ENCODE measurements at regions not wholly inside any gene's neighbourhood (a gene's known extent, or its start where the extent isn't known, plus 50 kb on each side); places are given as distances from the start of the nearest gene placed in this dataset.

- Histone ChIP-seq H3K4me1 (ENCODE audit: control insufficient read depth, insufficient read depth, low read length) (no peaks in the 10 kb centered on the region), H3K9me3 (ENCODE audit: control insufficient read depth, low read length) (no peaks in the 10 kb centered on the region), H3K27ac (ENCODE audit: low read length) (no peak overlapping the region), H3K27me3 (ENCODE audit: control insufficient read depth, insufficient read depth) (no peaks in the 10 kb centered on the region), H3K4me3 (ENCODE audit: low read length) (no peak overlapping the region)
- intact Hi-C loops (cut with DNase I): no loop called here
- no peak for DNase-seq
- ATAC-seq: no peak
Observed at GRCh38 chr2:136404176-136404575, 286.2 kb upstream of the CXCR4 start.

- Histone ChIP-seq H3K4me3 (ENCODE audit: low read length) (no peak overlapping the region), H3K27ac (ENCODE audit: low read length) (no peak overlapping the region), H3K9me3 (ENCODE audit: control insufficient read depth, low read length) (no peaks in the 10 kb centered on the region), H3K27me3 (ENCODE audit: control insufficient read depth, insufficient read depth) (no peaks in the 10 kb centered on the region), H3K4me1 (ENCODE audit: control insufficient read depth, insufficient read depth, low read length) (no peaks in the 10 kb centered on the region)
- intact Hi-C loops (cut with DNase I): no loop called here
- 63% methylated on average over 6 of the region's 6 CpGs for WGBS
- ATAC-seq (no peak), DNase-seq (no peak)
Observed at GRCh38 chr2:136402281-136402680, 284.3 kb upstream of the CXCR4 start.

- Histone ChIP-seq H3K9me3 (ENCODE audit: control insufficient read depth, low read length) (no peaks in the 10 kb centered on the region), H3K27me3 (ENCODE audit: control insufficient read depth, insufficient read depth) (no peaks in the 10 kb centered on the region), H3K27ac (ENCODE audit: low read length) (no peak overlapping the region), H3K4me1 (ENCODE audit: control insufficient read depth, insufficient read depth, low read length) (no peaks in the 10 kb centered on the region), H3K4me3 (ENCODE audit: low read length) (no peak overlapping the region)
- intact Hi-C loops (cut with DNase I): no loop called here
- ATAC-seq: no peak
- DNase-seq: no peak
- 87% methylated on average over 6 of the region's 6 CpGs for WGBS
Observed at GRCh38 chr2:136399667-136400289, 281.8 kb upstream of the CXCR4 start.

GRCh38 chr2:136395582-136395981 lies 277.6 kb upstream of the CXCR4 start:
- intact Hi-C loops (cut with DNase I): no loop called here
- H3K9me3 ChIP-seq (ENCODE audit: control insufficient read depth, low read length): no peaks in the 10 kb centered on the region
- no peak overlapping the region for H3K27ac ChIP-seq (ENCODE audit: low read length)
- no peak overlapping the region for H3K4me3 ChIP-seq (ENCODE audit: low read length)
- ATAC-seq (no peak), DNase-seq (no peak)
- H3K4me1 ChIP-seq (ENCODE audit: control insufficient read depth, insufficient read depth, low read length): no peaks in the 10 kb centered on the region
- no peaks in the 10 kb centered on the region for H3K27me3 ChIP-seq (ENCODE audit: control insufficient read depth, insufficient read depth)
- 92% methylated on average over 2 of the region's 2 CpGs for WGBS

- H3K4me1 ChIP-seq (ENCODE audit: control insufficient read depth, insufficient read depth, low read length): no peaks in the 10 kb centered on the region
- intact Hi-C loops (cut with DNase I): no loop called here
- no peaks in the 10 kb centered on the region for H3K9me3 ChIP-seq (ENCODE audit: control insufficient read depth, low read length)
- no peak overlapping the region for H3K27ac ChIP-seq (ENCODE audit: low read length)
- no peaks in the 10 kb centered on the region for H3K27me3 ChIP-seq (ENCODE audit: control insufficient read depth, insufficient read depth)
- ATAC-seq: no peak
- 87% methylated on average over 8 of the region's 8 CpGs for WGBS
- no peak for DNase-seq
- no peak overlapping the region for H3K4me3 ChIP-seq (ENCODE audit: low read length)
Observed at GRCh38 chr2:136394136-136395060, 276.4 kb upstream of the CXCR4 start.

- DNase-seq (no peak), ATAC-seq (no peak)
- H3K4me1 ChIP-seq (ENCODE audit: control insufficient read depth, insufficient read depth, low read length): no peaks in the 10 kb centered on the region
- intact Hi-C loops (cut with DNase I): no loop called here
- no peak overlapping the region for H3K4me3 ChIP-seq (ENCODE audit: low read length)
- H3K27ac ChIP-seq (ENCODE audit: low read length): no peak overlapping the region
- WGBS: 89% methylated on average over 1 of the region's 1 CpG
- H3K27me3 ChIP-seq (ENCODE audit: control insufficient read depth, insufficient read depth): no peaks in the 10 kb centered on the region
- H3K9me3 ChIP-seq (ENCODE audit: control insufficient read depth, low read length): no peaks in the 10 kb centered on the region
Observed at GRCh38 chr2:136393514-136393913, 275.6 kb upstream of the CXCR4 start.

- DNase-seq (no peak), ATAC-seq (no peak)
- no peaks in the 10 kb centered on the region for H3K9me3 ChIP-seq (ENCODE audit: control insufficient read depth, low read length)
- no peaks in the 10 kb centered on the region for H3K4me1 ChIP-seq (ENCODE audit: control insufficient read depth, insufficient read depth, low read length)
- 76% methylated on average over 4 of the region's 4 CpGs for WGBS
- H3K27ac ChIP-seq (ENCODE audit: low read length): no peak overlapping the region
- intact Hi-C loops (cut with DNase I): no loop called here
- no peak overlapping the region for H3K4me3 ChIP-seq (ENCODE audit: low read length)
- H3K27me3 ChIP-seq (ENCODE audit: control insufficient read depth, insufficient read depth): no peaks in the 10 kb centered on the region
Observed at GRCh38 chr2:136392897-136393505, 275.1 kb upstream of the CXCR4 start.

- WGBS: 55% methylated on average over 3 of the region's 3 CpGs
- no peaks in the 10 kb centered on the region for H3K27me3 ChIP-seq (ENCODE audit: control insufficient read depth, insufficient read depth)
Observed at GRCh38 chr2:136389809-136390208, 271.9 kb upstream of the CXCR4 start.

GRCh38 chr2:136386046-136386445 lies 268.1 kb upstream of the CXCR4 start:
- peak; percentile 53 to 83 for ATAC-seq
- H3K27ac ChIP-seq (ENCODE audit: low read length): no peak overlapping the region

More at GRCh38 chr2:136389809-136390208, 271.9 kb upstream of the CXCR4 start:
- H3K4me1 ChIP-seq (ENCODE audit: control insufficient read depth, insufficient read depth, low read length): no peaks in the 10 kb centered on the region
- no peak for ATAC-seq
- H3K27ac ChIP-seq (ENCODE audit: low read length): no peak overlapping the region
- no peak for DNase-seq
- intact Hi-C loops (cut with DNase I): loop anchor here in 1 of 4 donors (10.0 kb wide), 1 partner anchor 475 kb away; no protein-coding TSS in a partner anchor
- no peaks in the 10 kb centered on the region for H3K9me3 ChIP-seq (ENCODE audit: control insufficient read depth, low read length)
- H3K4me3 ChIP-seq (ENCODE audit: low read length): no peak overlapping the region

GRCh38 chr2:136384531-136385303 lies 266.8 kb upstream of the CXCR4 start:
- intact Hi-C loops (cut with DNase I): loop anchor here in 2 of 4 donors (5.0 to 10.0 kb wide), 2 partner anchors 467 to 470 kb away; no protein-coding TSS in a partner anchor
- Histone ChIP-seq H3K4me3 (ENCODE audit: low read length) (no peak overlapping the region), H3K9me3 (ENCODE audit: control insufficient read depth, low read length) (no peaks in the 10 kb centered on the region), H3K27ac (ENCODE audit: low read length) (no peak overlapping the region), H3K27me3 (ENCODE audit: control insufficient read depth, insufficient read depth) (no peaks in the 10 kb centered on the region), H3K4me1 (ENCODE audit: control insufficient read depth, insufficient read depth, low read length) (no peaks in the 10 kb centered on the region)
- WGBS: 33% methylated on average over 3 of the region's 3 CpGs
- DNase-seq (no peak), ATAC-seq (peak; percentile 84 to 86)

More at GRCh38 chr2:136386046-136386445, 268.1 kb upstream of the CXCR4 start:
- 59% methylated on average over 3 of the region's 3 CpGs for WGBS
- no peak overlapping the region for H3K4me3 ChIP-seq (ENCODE audit: low read length)
- H3K4me1 ChIP-seq (ENCODE audit: control insufficient read depth, insufficient read depth, low read length): no peaks in the 10 kb centered on the region
- no peak for DNase-seq
- no peaks in the 10 kb centered on the region for H3K9me3 ChIP-seq (ENCODE audit: control insufficient read depth, low read length)
- H3K27me3 ChIP-seq (ENCODE audit: control insufficient read depth, insufficient read depth): no peaks in the 10 kb centered on the region
- intact Hi-C loops (cut with DNase I): loop anchor here in 1 of 4 donors (10.0 kb wide), 1 partner anchor 471 kb away; no protein-coding TSS in a partner anchor

Measured in right cardiac atrium (tissue), 5 donors.